Stimulated activated CD4-positive, alpha-beta T cell treated with anti-CD3 and anti-CD28 coated beads, Interleukin-15, amount 100 ng/mL, for 24 hours (primary cell): ENCODE measurements at regions not wholly inside any gene's neighbourhood (a gene's known extent, or its start where the extent isn't known, plus 50 kb on each side); places are given as distances from the start of the nearest gene placed in this dataset.

ENCODE experiments used
- DNase-seq: peaks from one replicate; pipeline ENCODE4 v3.0.0-alpha.2; 2020

- DNase-seq = no peak
These were observed 695.0 kb downstream of the SQOR start for GRCh38 chr15:46329876-46330275.

- no peak for DNase-seq
These were observed 696.7 kb downstream of the SQOR start for GRCh38 chr15:46331546-46331945.

- DNase-seq = no peak
These were observed 708.5 kb downstream of the SQOR start for GRCh38 chr15:46343196-46343935.

- DNase-seq = no peak
These were observed 709.4 kb downstream of the SQOR start for GRCh38 chr15:46344115-46344724.

GRCh38 chr15:46344915-46345314 lies 710.1 kb downstream of the SQOR start:
- DNase-seq = no peak

- no peak for DNase-seq
These were observed 719.6 kb downstream of the SQOR start for GRCh38 chr15:46354443-46354842.

- no peak for DNase-seq
These were observed 730.7 kb downstream of the SQOR start for GRCh38 chr15:46365572-46365971.

- no peak for DNase-seq
These were observed 731.7 kb downstream of the SQOR start for GRCh38 chr15:46366360-46367007.

GRCh38 chr15:46383978-46384377 lies 749.1 kb downstream of the SQOR start:
- no peak for DNase-seq

GRCh38 chr15:46386356-46386755 lies 751.5 kb downstream of the SQOR start:
- no peak for DNase-seq

- DNase-seq = no peak
These were observed 754.9 kb downstream of the SQOR start for GRCh38 chr15:46389739-46390138.

- no peak for DNase-seq
These were observed 759.6 kb downstream of the SQOR start for GRCh38 chr15:46394463-46394862.

GRCh38 chr15:46408312-46408711 lies 773.5 kb downstream of the SQOR start:
- DNase-seq = no peak

- no peak for DNase-seq
These were observed 775.0 kb downstream of the SQOR start for GRCh38 chr15:46409841-46410301.

- no peak for DNase-seq
These were observed 775.9 kb downstream of the SQOR start for GRCh38 chr15:46410705-46411104.

GRCh38 chr15:46411900-46412299 lies 777.1 kb downstream of the SQOR start:
- no peak for DNase-seq

- no peak for DNase-seq
These were observed 779.0 kb downstream of the SQOR start for GRCh38 chr15:46413799-46414198.

- DNase-seq = no peak
These were observed 781.7 kb downstream of the SQOR start for GRCh38 chr15:46416544-46416943.

GRCh38 chr15:46420990-46421389 lies 786.2 kb downstream of the SQOR start:
- no peak for DNase-seq

- no peak for DNase-seq
These were observed 806.6 kb downstream of the SQOR start for GRCh38 chr15:46441294-46442062.

- no peak for DNase-seq
These were observed 807.4 kb downstream of the SQOR start for GRCh38 chr15:46442184-46442583.

- no peak for DNase-seq
These were observed 808.2 kb downstream of the SQOR start for GRCh38 chr15:46442901-46443590.
